Neural cell (in vitro differentiated cells): ENCODE measurements at regions not wholly inside any gene's neighbourhood (a gene's known extent, or its start where the extent isn't known, plus 50 kb on each side); places are given as distances from the start of the nearest gene placed in this dataset.

Experiments
- CTCF ChIP-seq: fragments of 450-650 bp; IDR thresholded peaks from 2 replicates; pipeline ENCODE4 v1.5.1; 2014; ENCODE audit warnings: antibody characterized with exemption, mild to moderate bottlenecking, moderate library complexity; ENCODE audit not compliant: poor library complexity, severe bottlenecking
- EZH2 ChIP-seq: fragments of 200-600, 300-800 bp; shearing (Covaris generic), sonication (generic); IDR thresholded peaks from 2 replicates; pipeline ENCODE4 v1.6.1; 2014; ENCODE audit warnings: antibody characterized with exemption, low read length, borderline replicate concordance, mild to moderate bottlenecking; ENCODE audit not compliant: insufficient read depth, poor library complexity, severe bottlenecking
- MXI1 ChIP-seq: fragments of 450-650 bp; conservative IDR thresholded peaks from 2 replicates; pipeline ENCODE4 v1.6.1; 2014; ENCODE audit warnings: antibody characterized with exemption, mild to moderate bottlenecking; ENCODE audit not compliant: poor library complexity, severe bottlenecking
- POLR2AphosphoS5 ChIP-seq: IDR thresholded peaks from 2 replicates; pipeline ENCODE4 v1.6.1; 2012

- TF ChIP-seq CTCF = no peak
- no peak for TF ChIP-seq MXI1
- no peak for TF ChIP-seq EZH2
- no peak for TF ChIP-seq POLR2AphosphoS5
Observed at GRCh38 chrX:127606590-127606989, 445.6 kb downstream of the ACTRT1 start.
